Amniotic stem cell (primary cell): ENCODE measurements at regions not wholly inside any gene's neighbourhood (a gene's known extent, or its start where the extent isn't known, plus 50 kb on each side); places are given as distances from the start of the nearest gene placed in this dataset.
"Not testable (repeated sequence)": the region's sequence is repeated elsewhere in the genome, so short reads cannot be mapped to it uniquely, and the experiment has no call there.

Experiments used
- DNase-seq: peaks from one replicate; lab custom pipeline; 2025; lab: John Stamatoyannopoulos, UW

GRCh38 chr19:30276011-30276882 lies 95.9 kb upstream of the ZNF536 start:
- DNase-seq, result no peak

- DNase-seq, result no peak
Observed at GRCh38 chr19:30276883-30277280, 95.3 kb upstream of the ZNF536 start.

- DNase-seq, result no peak
Observed at GRCh38 chr19:30277941-30278881, 94.0 kb upstream of the ZNF536 start.

- no peak for DNase-seq
Observed at GRCh38 chr19:30278882-30279254, 93.3 kb upstream of the ZNF536 start.

GRCh38 chr19:30280018-30280417 lies 92.2 kb upstream of the ZNF536 start:
- DNase-seq, result no peak

- DNase-seq, result no peak
Observed at GRCh38 chr19:30281906-30282305, 90.3 kb upstream of the ZNF536 start.

- DNase-seq, result no peak
Observed at GRCh38 chr19:30283556-30283955, 88.6 kb upstream of the ZNF536 start.

GRCh38 chr19:30284209-30284608 lies 88.0 kb upstream of the ZNF536 start:
- DNase-seq, result no peak

GRCh38 chr19:30284885-30285284 lies 87.3 kb upstream of the ZNF536 start:
- DNase-seq, result no peak

- DNase-seq, result no peak
Observed at GRCh38 chr19:30286378-30286777, 85.8 kb upstream of the ZNF536 start.

GRCh38 chr19:30287259-30287658 lies 84.9 kb upstream of the ZNF536 start:
- no peak for DNase-seq

- no peak for DNase-seq
Observed at GRCh38 chr19:30287973-30288372, 84.2 kb upstream of the ZNF536 start.

GRCh38 chr19:30288911-30289310 lies 83.3 kb upstream of the ZNF536 start:
- no peak for DNase-seq

GRCh38 chr19:30289336-30289735 lies 82.8 kb upstream of the ZNF536 start:
- DNase-seq, result no peak

- not testable (repeated sequence) for DNase-seq
Observed at GRCh38 chr19:30290805-30291204, 81.4 kb upstream of the ZNF536 start.

- DNase-seq, result no peak
Observed at GRCh38 chr19:30293051-30293785, 79.0 kb upstream of the ZNF536 start.

- DNase-seq, result no peak
Observed at GRCh38 chr19:30297969-30298368, 74.2 kb upstream of the ZNF536 start.

GRCh38 chr19:30303131-30303654 lies 69.0 kb upstream of the ZNF536 start:
- no peak for DNase-seq

GRCh38 chr19:30304540-30304939 lies 67.6 kb upstream of the ZNF536 start:
- no peak for DNase-seq

- no peak for DNase-seq
Observed at GRCh38 chr19:30305346-30306060, 66.7 kb upstream of the ZNF536 start.
